Keratinocyte (primary cell): ENCODE measurements at regions not wholly inside any gene's neighbourhood (a gene's known extent, or its start where the extent isn't known, plus 50 kb on each side); places are given as distances from the start of the nearest gene placed in this dataset.
"Not testable (repeated sequence)": the region's sequence is repeated elsewhere in the genome, so short reads cannot be mapped to it uniquely, and the experiment has no call there.

ENCODE experiments used
- DNase-seq: peaks from one replicate; pipeline ENCODE4 v3.0.0-alpha.2; 2011; ENCODE audit warnings: low read depth, missing footprints, low spot score
- FAIRE-seq: peaks from 2 replicates; lab custom pipeline; 2011; peaks lifted over from hg19 to GRCh38; lab: Jason Lieb, UNC
- H2AFZ ChIP-seq: 2 replicates; pipeline ENCODE4 v1.6.0; 2012; ENCODE audit warnings: low read length, control low read depth, inconsistent platforms; ENCODE audit not compliant: control insufficient read depth
- H3K27ac ChIP-seq: 2 replicates; pipeline ENCODE4 v1.5.1; 2011; ENCODE audit warnings: low read length; ENCODE audit not compliant: control insufficient read depth, insufficient read depth
- H3K27me3 ChIP-seq: 3 replicates; pipeline ENCODE4 v1.6.0; 2011; ENCODE audit warnings: low read length; ENCODE audit not compliant: control insufficient read depth, insufficient read depth; ENCODE audit errors: extremely low read depth
- H3K36me3 ChIP-seq, 2 experiments: 2 replicates in 1 of 2; 3 replicates in 1 of 2; pipeline ENCODE4 v1.5.1; 2011; ENCODE audit warnings: low read length in 2 of 2, mild to moderate bottlenecking in 1 of 2; ENCODE audit not compliant: control insufficient read depth in 2 of 2, insufficient read depth in 2 of 2; ENCODE audit errors: extremely low read depth in 1 of 2
- H3K4me1 ChIP-seq: 3 replicates; pipeline ENCODE4 v1.5.1; 2011; ENCODE audit warnings: low read length; ENCODE audit not compliant: control insufficient read depth, insufficient read depth; ENCODE audit errors: extremely low read depth
- H3K4me2 ChIP-seq: 3 replicates; pipeline ENCODE4 v1.6.0; 2011; ENCODE audit warnings: low read depth, low read length; ENCODE audit not compliant: control insufficient read depth, insufficient read depth; ENCODE audit errors: extremely low read depth
- H3K4me3 ChIP-seq, 3 experiments: fragments of 200-600 bp in 1 of 3; sonication (generic) in 1 of 3; 2 replicates in 2 of 3; 3 replicates in 1 of 3; pipeline ENCODE4 v1.5.1; 2011 to 2016; ENCODE audit warnings: low read length in 3 of 3, mild to moderate bottlenecking in 3 of 3, control low read depth in 2 of 3, inconsistent platforms in 1 of 3, low read depth in 1 of 3, mixed read lengths in 1 of 3, mixed run types in 1 of 3, moderate library complexity in 1 of 3; ENCODE audit not compliant: control insufficient read depth in 2 of 3, insufficient read depth in 2 of 3; ENCODE audit errors: extremely low read depth in 1 of 3
- H3K79me2 ChIP-seq: 2 replicates; pipeline ENCODE4 v1.6.0; 2012; ENCODE audit warnings: low read length; ENCODE audit not compliant: control insufficient read depth, insufficient read depth
- H3K9ac ChIP-seq: 3 replicates; pipeline ENCODE4 v1.6.0; 2011; ENCODE audit warnings: low read length; ENCODE audit not compliant: control insufficient read depth, insufficient read depth; ENCODE audit errors: extremely low read depth
- H3K9me1 ChIP-seq: 3 replicates; pipeline ENCODE4 v1.6.0; 2011; ENCODE audit warnings: low read length; ENCODE audit not compliant: control insufficient read depth, insufficient read depth; ENCODE audit errors: extremely low read depth
- H3K9me3 ChIP-seq: 2 replicates; pipeline ENCODE4 v1.5.1; 2012; ENCODE audit warnings: low read depth, low read length; ENCODE audit not compliant: control insufficient read depth
- H4K20me1 ChIP-seq: 3 replicates; pipeline ENCODE4 v1.6.0; 2011; ENCODE audit warnings: low read length; ENCODE audit not compliant: control insufficient read depth, insufficient read depth; ENCODE audit errors: extremely low read depth
- CTCF ChIP-seq, 3 experiments: IDR thresholded peaks in 1 of 3; conservative IDR thresholded peaks in 1 of 3; optimal IDR thresholded peaks in 1 of 3; 2 replicates in 2 of 3; 3 replicates in 1 of 3; pipeline versions ENCODE3 to v1.5.1; 2011; ENCODE audit warnings: low read length in 3 of 3, mild to moderate bottlenecking in 3 of 3, moderate library complexity in 2 of 3, control low read depth in 1 of 3, inconsistent platforms in 1 of 3; ENCODE audit not compliant: insufficient read depth in 2 of 3; ENCODE audit errors: extremely low read depth in 1 of 3
- EZH2 ChIP-seq: IDR thresholded peaks from one replicate; pipeline ENCODE4 v1.6.1; 2012; ENCODE audit warnings: inconsistent platforms, mild to moderate bottlenecking, low read length, moderate library complexity
- dilution Hi-C: fragments of 300-500 bp; cut with MboI; formaldehyde crosslinking; loops from one replicate; pipeline ENCODE4 v1.7.0; 2020; ENCODE audit warnings: low sequenced_read_pairs; ENCODE audit not compliant: extremely low pct_ligation_motif_present

GRCh38 chr21:15627823-15628222 is 102.0 kb upstream of the USP25 start:
- no peaks in the 10 kb centered on the region for H3K36me3 ChIP-seq
- H3K9me1 ChIP-seq = no peaks in the 10 kb centered on the region
- no peak overlapping the region for H3K9ac ChIP-seq
- H3K9me3 ChIP-seq = no peaks in the 10 kb centered on the region
- H3K27ac ChIP-seq = no peak overlapping the region
- H3K4me1 ChIP-seq = peaks cover 4% of the 10 kb centered on the region
- H3K79me2 ChIP-seq = no peaks in the 10 kb centered on the region
- FAIRE-seq (no peak), DNase-seq (no peak)
- dilution Hi-C loops = no loop called here
- H3K4me3 ChIP-seq = no peak overlapping the region
- H3K27me3 ChIP-seq = no peaks in the 10 kb centered on the region
- H3K4me2 ChIP-seq = no peak overlapping the region
- no peak overlapping the region for H2AFZ ChIP-seq
- H4K20me1 ChIP-seq = no peaks in the 10 kb centered on the region
- TF ChIP-seq EZH2 (no peak), CTCF (optimal IDR thresholded peaks at IDR 0.05 in 1 of 3, IDR thresholded peaks at IDR 0.05 in 1 of 3, conservative IDR thresholded peaks at IDR 0.05 in 1 of 3; ENCODE audit: extremely low read depth in 1 of 3, insufficient read depth in 2 of 3, low read length in 3 of 3) (no peak)

- Histone ChIP-seq H2AFZ (no peak overlapping the region), H3K4me3 (no peak overlapping the region), H4K20me1 (no peaks in the 10 kb centered on the region), H3K36me3 (no peaks in the 10 kb centered on the region), H3K27ac (no peak overlapping the region), H3K27me3 (no peaks in the 10 kb centered on the region), H3K79me2 (no peaks in the 10 kb centered on the region), H3K4me2 (no peak overlapping the region), H3K4me1 (no peaks in the 10 kb centered on the region), H3K9me1 (no peaks in the 10 kb centered on the region), H3K9ac (no peak overlapping the region), H3K9me3 (no peaks in the 10 kb centered on the region)
- TF ChIP-seq CTCF (optimal IDR thresholded peaks at IDR 0.05 in 1 of 3, IDR thresholded peaks at IDR 0.05 in 1 of 3, conservative IDR thresholded peaks at IDR 0.05 in 1 of 3; ENCODE audit: extremely low read depth in 1 of 3, insufficient read depth in 2 of 3, low read length in 3 of 3) (no peak), EZH2 (no peak)
- DNase-seq (no peak), FAIRE-seq (no peak)
- dilution Hi-C loops = no loop called here
Observed at GRCh38 chr21:15631342-15631741, 98.4 kb upstream of the USP25 start.

- H3K27me3 ChIP-seq, H3K4me1 ChIP-seq, H3K9me1 ChIP-seq, DNase-seq, H3K27ac ChIP-seq, H4K20me1 ChIP-seq, H3K79me2 ChIP-seq, dilution Hi-C loops, H2AFZ ChIP-seq, H3K9me3 ChIP-seq, H3K4me2 ChIP-seq, H3K4me3 ChIP-seq, H3K36me3 ChIP-seq, FAIRE-seq, H3K9ac ChIP-seq: not testable (repeated sequence)
Observed at GRCh38 chr21:15634541-15634940, 95.2 kb upstream of the USP25 start.
